Neural crest cell (in vitro differentiated cells): ENCODE measurements at regions not wholly inside any gene's neighbourhood (a gene's known extent, or its start where the extent isn't known, plus 50 kb on each side); places are given as distances from the start of the nearest gene placed in this dataset.
A peak's percentile ranks its signal among the peaks of the same experiment; 100 is the strongest.
"Not testable (repeated sequence)": the region's sequence is repeated elsewhere in the genome, so short reads cannot be mapped to it uniquely, and the experiment has no call there.

Source experiments
- DNase-seq: peaks from one replicate; pipeline ENCODE4 v3.0.0; 2021; ENCODE audit warnings: low read depth, mixed read lengths, low spot score
- H3K27ac Mint-ChIP-seq: one replicate; pipeline ENCODE4 v1.8.0; 2021; ENCODE audit warnings: mild to moderate bottlenecking, mixed read lengths; ENCODE audit not compliant: unreplicated experiment
- H3K27me3 Mint-ChIP-seq: 2 replicates; pipeline ENCODE4 v1.8.0; 2021; ENCODE audit warnings: low read depth, mild to moderate bottlenecking, mixed read lengths
- H3K36me3 Mint-ChIP-seq: 2 replicates; pipeline ENCODE4 v1.8.0; 2021; ENCODE audit warnings: low read depth, mild to moderate bottlenecking, mixed read lengths
- H3K4me1 Mint-ChIP-seq: 2 replicates; pipeline ENCODE4 v1.8.0; 2021; ENCODE audit warnings: mixed read lengths
- H3K4me3 Mint-ChIP-seq: one replicate; pipeline ENCODE4 v1.8.0; 2021; ENCODE audit warnings: mild to moderate bottlenecking, mixed read lengths
- H3K9me3 Mint-ChIP-seq: 2 replicates; pipeline ENCODE4 v1.8.0; 2021; ENCODE audit warnings: mixed read lengths
- CTCF ChIP-seq: fragments of 200-600 bp; sonication (generic); conservative IDR thresholded peaks from 2 replicates; pipeline ENCODE4 v1.5.0; 2021; ENCODE audit warnings: antibody characterized with exemption, mild to moderate bottlenecking

DNA sequence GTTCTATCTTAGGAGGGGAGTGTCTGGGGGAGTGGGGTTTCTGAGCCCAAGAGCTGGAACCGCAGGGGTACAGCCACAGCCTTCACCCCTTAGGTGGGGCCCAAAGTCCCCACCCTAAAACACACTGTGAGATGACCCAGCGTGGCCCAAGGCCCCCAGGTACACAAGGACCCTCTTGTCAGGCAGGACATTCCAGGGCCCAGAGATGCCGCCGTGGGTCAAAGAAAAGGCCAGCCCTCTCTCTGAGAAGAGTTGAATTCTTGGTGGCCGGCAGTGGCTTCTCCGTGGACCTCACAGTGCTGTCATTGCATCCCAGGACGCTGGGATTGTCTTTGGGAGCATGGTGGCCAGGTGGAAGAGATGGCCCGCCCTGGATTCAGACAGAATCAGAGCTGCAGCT is 176.3 kb upstream of the C1orf174 start:
- H3K36me3 Mint-ChIP-seq, result peaks cover 3% of the 10 kb centered on the region
- peaks cover 8% of the 10 kb centered on the region for H3K9me3 Mint-ChIP-seq
- no peak overlapping the region for H3K27ac Mint-ChIP-seq
- TF ChIP-seq CTCF, result no peak
- H3K4me3 Mint-ChIP-seq, result no peak overlapping the region
- peaks cover 5% of the 10 kb centered on the region for H3K4me1 Mint-ChIP-seq
- peaks cover 11% of the 10 kb centered on the region for H3K27me3 Mint-ChIP-seq
- DNase-seq, result no peak

DNA sequence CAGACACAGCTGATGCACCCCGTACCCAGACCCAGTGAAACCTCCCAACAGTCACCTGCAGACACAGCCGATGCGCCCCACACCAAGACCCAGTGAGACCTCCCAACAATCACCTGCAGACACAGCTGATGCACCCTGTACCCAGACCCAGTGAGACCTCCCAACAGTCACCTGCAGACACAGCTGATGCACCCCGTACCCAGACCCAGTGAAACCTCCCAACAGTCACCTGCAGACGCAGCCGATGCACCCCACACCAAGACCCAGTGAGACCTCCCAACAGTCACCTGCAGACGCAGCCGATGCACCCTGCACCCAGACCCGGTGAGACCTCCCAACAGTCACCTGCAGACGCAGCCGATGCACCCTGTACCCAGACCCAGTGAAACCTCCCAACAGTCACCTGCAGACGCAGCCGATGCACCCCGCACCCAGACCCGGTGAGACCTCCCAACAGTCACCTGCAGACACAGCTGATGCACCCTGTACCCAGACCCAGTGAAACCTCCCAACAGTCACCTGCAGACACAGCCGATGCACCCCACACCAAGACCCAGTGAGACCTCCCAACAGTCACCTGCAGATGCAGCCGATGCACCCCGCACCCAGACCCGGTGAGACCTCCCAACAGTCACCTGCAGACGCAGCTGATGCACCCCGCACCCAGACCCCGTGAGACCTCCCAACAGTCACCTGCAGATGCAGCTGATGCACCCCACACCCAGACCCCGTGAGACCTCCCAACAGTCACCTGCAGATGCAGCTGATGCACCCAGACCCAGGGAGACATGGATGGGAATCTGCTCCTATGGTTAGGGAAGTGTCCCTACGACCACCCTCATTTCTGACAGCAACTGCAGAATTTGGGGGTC is 178.3 kb upstream of the C1orf174 start:
- DNase-seq, H3K27me3 Mint-ChIP-seq, H3K36me3 Mint-ChIP-seq, H3K9me3 Mint-ChIP-seq, H3K27ac Mint-ChIP-seq, H3K4me3 Mint-ChIP-seq: not testable (repeated sequence)
- H3K4me1 Mint-ChIP-seq, result peaks cover 15% of the 10 kb centered on the region

GRCh38 chr1:4079815-4080214 is 179.7 kb upstream of the C1orf174 start:
- H3K4me3 Mint-ChIP-seq, result no peak overlapping the region
- no peaks in the 10 kb centered on the region for H3K27me3 Mint-ChIP-seq
- no peak overlapping the region for H3K27ac Mint-ChIP-seq
- peaks cover 3% of the 10 kb centered on the region for H3K36me3 Mint-ChIP-seq
- no peak for TF ChIP-seq CTCF
- H3K4me1 Mint-ChIP-seq, result peaks cover 29% of the 10 kb centered on the region
- H3K9me3 Mint-ChIP-seq, result peaks cover 8% of the 10 kb centered on the region
- DNase-seq, result no peak

GRCh38 chr1:4081806-4082711 is 182.0 kb upstream of the C1orf174 start:
- Mint-ChIP-seq H3K4me3 (no peak overlapping the region), H3K27me3 (no peaks in the 10 kb centered on the region), H3K36me3 (peaks cover 3% of the 10 kb centered on the region), H3K4me1 (peaks cover 41% of the 10 kb centered on the region), H3K27ac (no peak overlapping the region), H3K9me3 (peaks cover 8% of the 10 kb centered on the region)
- no peak for DNase-seq
- no peak for TF ChIP-seq CTCF

DNA sequence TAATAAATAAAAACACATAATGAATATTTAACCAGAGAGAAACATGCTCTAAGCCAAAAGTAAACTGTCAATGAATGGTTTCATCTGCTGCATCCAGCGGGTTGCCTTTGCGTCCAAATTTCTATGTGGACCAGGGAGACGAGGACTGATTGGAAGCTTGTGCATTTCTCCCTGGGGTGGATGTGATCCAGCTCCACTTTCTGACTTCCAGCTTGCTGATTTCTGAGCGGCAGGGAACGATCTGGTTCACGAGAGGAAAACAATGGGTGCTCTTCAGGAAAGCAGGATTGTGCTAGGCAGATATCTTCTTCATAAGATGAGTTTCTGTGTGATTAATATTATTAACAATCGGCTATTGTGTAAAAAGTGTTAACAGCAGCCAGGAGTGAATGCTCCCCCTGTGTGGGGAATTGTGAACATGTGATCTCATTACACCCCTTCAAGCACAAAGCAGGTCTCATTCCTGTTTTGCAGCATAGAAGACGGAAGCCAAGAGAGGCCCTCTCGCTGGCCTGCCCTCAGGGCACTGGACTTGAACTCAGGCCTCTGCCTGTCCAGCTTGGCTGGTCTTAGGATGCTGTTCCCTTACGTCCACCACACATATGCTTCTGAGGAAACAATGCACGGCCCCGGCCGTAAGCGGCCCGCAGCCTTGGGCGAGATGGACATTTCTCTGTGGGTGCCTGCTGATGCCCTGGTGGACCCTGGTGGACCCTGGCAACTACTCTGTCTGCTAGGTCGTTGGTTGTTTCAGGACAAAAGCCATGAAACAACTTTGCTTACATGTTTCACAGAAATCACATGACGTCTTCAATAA is 183.4 kb upstream of the C1orf174 start:
- H3K36me3 Mint-ChIP-seq, result peaks cover 3% of the 10 kb centered on the region
- TF ChIP-seq CTCF, result no peak
- H3K27ac Mint-ChIP-seq, result no peak overlapping the region
- H3K9me3 Mint-ChIP-seq, result peaks cover 8% of the 10 kb centered on the region
- H3K4me3 Mint-ChIP-seq, result peak overlapping the region; percentile 18
- H3K4me1 Mint-ChIP-seq, result peaks cover 41% of the 10 kb centered on the region
- H3K27me3 Mint-ChIP-seq, result no peaks in the 10 kb centered on the region
- DNase-seq, result peak; percentile 36
